Activated CD4-positive, alpha-beta T cell treated with anti-CD3 and anti-CD28 coated beads, Interleukin-2, amount 50 U/mL, for 24 hours (primary cell): ENCODE measurements at regions not wholly inside any gene's neighbourhood (a gene's known extent, or its start where the extent isn't known, plus 50 kb on each side); places are given as distances from the start of the nearest gene placed in this dataset.

ENCODE experiments used
- DNase-seq, 2 donors: peaks; one replicate each; pipeline ENCODE4 v3.0.0-alpha.2; 2020; ENCODE audit warnings: low read depth in 1 of 2, low spot score in 1 of 2

DNA sequence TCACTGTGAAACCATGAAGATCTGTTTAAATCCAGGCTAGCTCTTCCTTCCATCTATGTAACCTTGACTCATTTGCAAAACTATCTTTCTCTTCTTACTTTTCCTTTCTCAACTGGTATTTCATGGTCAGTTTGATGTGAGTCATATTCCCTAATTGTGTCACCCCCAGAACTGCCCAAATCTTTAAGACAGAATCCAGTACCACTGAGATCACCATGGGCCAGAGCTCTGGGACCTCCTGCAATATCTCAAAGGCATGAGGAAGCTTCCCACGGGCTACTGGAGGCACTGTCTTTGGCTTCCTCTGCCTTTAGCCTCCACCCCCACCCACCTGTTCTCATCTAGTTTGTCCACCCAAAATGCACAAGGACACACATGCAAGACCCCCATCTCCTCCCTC is 274.4 kb upstream of the FMN2 start:
- DNase-seq = no peak

GRCh38 chr1:239817801-239818200 is 273.9 kb upstream of the FMN2 start:
- no peak for DNase-seq

- no peak for DNase-seq
Observed at GRCh38 chr1:239819096-239819495, 272.6 kb upstream of the FMN2 start.

GRCh38 chr1:239819756-239820250 is 271.9 kb upstream of the FMN2 start:
- DNase-seq = no peak

DNA sequence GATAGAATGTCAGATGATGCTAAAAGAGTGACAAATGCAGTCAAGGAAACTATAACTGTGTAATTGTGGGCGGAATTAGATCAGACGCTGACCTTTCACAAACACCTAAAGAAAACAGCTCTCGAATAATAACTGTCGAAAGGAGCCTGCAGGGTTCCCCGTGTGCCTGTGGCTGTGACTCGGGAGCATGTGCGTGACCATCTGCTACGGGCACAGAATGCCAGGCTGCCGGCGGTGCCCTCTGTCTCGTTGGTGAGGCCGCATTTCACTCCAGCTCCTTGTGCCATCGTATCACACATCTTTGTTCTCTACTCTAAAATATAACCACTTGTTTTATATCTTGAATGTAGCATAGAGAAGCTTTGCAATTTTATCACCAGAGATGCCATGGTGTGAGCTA is 267.8 kb upstream of the FMN2 start:
- DNase-seq = no peak

- DNase-seq = no peak
Observed at GRCh38 chr1:239826211-239826610, 265.5 kb upstream of the FMN2 start.

GRCh38 chr1:239826736-239827135 is 264.9 kb upstream of the FMN2 start:
- DNase-seq = no peak

DNA sequence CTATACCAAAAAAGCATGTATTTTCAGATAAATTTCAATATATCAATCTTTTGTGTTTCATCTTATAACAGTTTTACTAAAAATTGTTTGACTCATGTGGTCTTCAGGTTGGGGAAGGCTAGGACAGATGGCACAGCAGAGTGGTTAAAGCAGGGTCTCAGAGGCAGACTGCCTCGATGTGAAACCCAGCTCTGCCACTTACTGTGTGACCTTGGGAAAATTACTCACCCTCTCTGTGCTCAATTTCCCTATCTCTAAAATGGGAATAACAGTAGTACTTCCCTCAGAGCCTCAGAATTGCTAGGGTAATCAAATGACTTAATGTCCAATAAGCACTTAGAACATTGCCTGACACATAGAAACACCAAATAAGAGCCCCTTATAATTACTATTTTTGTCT is 262.1 kb upstream of the FMN2 start:
- no peak for DNase-seq

DNA sequence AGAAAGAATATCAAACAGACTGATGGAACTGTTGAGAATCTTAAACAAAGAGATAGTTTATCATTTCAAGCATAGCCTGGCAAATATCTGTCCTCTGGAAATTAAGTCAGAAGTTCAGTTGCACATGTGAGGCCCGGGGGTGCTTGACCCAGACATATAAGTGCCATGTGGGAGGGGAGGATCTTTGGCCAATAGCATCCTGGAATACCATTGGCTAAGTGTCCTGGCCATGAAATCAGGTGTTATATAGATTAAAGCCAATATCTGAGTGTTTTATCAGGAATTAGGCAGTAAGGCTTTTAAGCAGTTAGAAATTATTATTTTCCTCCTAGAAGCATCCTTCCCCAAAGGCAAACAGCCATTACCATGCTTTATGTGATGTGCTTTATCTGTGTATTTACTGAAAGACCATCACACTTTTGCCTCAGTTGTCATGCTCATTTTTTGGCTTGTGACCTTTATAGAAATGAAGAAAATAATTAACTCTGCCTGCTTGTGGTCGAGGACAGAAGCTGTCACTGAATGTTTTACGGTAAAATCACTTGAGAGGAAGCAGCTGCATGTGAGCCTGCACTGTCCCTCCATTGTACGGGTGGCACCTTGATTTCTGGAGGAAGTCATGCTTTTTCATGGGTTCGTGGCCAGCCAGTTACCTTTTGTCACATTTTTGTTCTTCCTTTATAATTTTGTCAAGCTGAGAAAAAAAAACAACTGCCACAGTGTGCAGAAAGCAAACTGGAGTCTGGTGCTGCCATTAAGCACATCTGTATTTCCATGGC is 259.9 kb upstream of the FMN2 start:
- no peak for DNase-seq

DNA sequence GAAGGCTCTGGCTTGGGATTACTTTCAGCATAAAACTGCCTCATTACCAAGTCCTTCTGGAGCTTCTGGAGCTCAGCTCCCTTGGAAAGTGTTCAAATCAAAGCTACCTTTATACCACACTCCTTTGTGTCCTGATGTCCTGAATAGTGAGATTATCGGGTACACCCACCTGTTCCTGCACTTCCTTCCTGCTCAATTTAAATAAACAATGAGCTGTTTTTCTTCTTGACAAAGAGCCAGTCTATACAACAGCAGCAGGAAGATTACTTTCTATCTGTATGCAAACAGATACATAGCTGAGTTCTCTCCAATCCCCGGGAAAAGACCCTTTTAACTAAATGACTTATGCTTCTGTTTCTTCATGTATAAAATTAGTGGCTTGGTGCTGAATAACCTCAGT is 258.0 kb upstream of the FMN2 start:
- DNase-seq = no peak

DNA sequence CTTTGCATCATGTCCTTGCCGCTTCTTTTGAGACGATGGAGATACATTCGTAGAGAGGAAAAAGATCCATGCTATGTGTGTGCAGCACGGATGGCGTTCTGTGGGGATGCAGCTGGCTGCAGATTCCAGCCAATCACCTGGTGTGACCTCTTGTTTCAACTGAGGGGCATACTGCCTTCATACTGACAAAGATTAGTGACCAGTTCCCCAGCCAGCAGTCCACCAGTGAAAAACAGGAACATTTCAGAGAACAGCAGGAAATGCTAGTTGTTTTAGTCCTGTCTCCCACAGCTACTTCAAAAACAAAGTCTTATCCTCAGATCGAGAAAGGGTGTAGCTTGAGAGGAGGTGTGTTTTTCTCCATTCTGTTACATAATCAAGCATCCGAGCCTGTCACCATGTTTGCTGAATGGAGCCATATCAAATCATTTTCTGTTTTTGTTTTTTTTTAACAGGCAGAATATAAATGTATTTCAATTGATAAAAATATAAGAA is 255.7 kb upstream of the FMN2 start:
- no peak for DNase-seq

DNA sequence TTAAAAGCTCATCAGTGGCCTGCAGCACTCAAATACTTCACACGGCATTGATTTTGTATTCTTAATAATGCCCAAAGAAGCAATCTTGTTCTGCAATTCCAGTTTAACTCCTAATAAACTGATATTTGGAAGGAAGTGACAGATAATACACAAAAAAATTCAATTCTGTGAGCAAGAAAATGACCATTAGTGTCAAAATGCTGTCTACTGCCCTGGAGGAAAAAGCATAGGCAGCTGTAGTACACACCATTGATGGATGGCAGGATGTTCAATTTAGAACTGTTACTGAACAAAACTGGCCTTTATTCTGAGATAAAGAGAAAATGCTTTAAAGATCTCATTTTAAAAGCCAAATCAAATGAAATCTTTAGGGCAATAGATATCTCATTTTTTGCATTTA is 251.3 kb upstream of the FMN2 start:
- no peak for DNase-seq

DNA sequence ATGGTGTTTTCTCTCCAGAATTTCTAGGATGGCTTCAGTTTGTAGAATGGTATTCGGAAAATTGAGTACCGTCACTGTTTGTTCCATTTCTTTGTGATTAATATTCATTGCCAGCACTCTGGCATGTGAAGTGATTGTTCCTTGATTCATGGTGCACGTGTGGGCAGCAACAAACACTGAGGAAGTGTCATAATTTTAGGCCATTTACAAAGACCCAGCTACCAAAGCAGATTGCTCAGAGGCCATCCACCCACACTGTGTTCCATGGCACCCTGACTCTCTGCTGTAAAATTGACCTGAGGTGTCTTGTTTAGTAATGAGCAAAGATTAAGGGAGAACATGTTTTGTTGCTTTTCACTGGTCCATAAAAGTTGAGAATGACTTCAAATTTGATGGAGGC is 250.9 kb upstream of the FMN2 start:
- no peak for DNase-seq

GRCh38 chr1:239841631-239842030 is 250.1 kb upstream of the FMN2 start:
- DNase-seq = no peak

GRCh38 chr1:239843541-239843940 is 248.1 kb upstream of the FMN2 start:
- no peak for DNase-seq

- no peak for DNase-seq
Observed at GRCh38 chr1:239844833-239845232, 246.8 kb upstream of the FMN2 start.

DNA sequence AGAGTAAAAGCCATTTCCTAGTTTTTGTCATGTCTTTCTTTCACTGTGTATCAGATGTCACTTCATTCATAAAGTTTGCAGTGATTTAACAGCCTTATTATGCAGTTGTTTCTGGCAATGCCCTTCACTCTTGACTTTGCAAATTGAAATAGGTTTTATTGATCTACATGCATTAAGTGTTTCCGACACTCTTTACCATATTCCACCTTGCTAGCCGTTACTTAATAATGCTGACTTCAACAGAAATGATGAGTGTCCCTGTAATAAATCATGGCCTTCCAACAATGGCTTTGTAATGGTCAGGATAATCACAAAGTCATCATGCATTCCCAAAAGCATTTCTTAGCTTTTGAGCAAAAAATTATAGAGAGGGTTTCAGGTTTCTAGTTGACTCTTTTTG is 236.8 kb upstream of the FMN2 start:
- no peak for DNase-seq

GRCh38 chr1:239856067-239856466 is 235.6 kb upstream of the FMN2 start:
- no peak for DNase-seq

DNA sequence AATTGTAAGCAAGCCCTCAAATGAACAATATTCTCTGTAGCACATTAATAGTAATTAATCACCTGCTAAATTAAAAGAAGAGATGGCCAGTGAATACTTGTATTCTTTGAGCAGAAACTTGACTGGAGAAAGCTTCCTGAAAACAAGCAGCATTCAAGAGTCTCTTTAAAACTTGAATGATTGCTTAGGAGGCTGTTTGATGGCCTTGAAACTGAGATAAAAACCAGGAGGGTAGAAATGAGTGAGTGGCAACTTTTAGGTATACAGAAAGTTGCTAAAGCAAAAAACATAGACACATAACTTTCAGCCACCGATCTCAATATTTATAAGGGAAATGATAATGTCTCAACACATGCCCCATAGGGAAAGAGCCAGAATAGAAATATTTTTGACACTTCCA is 234.8 kb upstream of the FMN2 start:
- no peak for DNase-seq

- DNase-seq = no peak
Observed at GRCh38 chr1:239858057-239858456, 233.6 kb upstream of the FMN2 start.

DNA sequence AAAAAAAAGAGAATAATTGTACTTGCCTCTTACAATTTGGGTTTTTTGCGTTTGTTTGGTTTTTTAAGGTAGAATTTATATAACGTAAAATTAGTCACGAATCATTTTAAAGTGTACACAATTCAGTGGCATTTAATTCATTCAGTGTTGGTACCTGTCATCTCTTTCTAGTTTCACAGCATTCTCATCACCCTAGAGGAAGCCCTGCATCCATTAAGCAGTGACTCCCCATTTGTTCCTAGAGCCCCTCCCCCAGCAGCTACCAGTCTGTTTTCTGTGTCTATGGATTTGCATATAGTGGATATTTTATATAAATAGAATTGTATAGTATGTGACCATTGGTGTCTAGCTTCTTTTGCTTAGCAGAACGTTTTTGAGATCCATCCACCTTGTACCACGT is 233.2 kb upstream of the FMN2 start:
- DNase-seq = no peak

DNA sequence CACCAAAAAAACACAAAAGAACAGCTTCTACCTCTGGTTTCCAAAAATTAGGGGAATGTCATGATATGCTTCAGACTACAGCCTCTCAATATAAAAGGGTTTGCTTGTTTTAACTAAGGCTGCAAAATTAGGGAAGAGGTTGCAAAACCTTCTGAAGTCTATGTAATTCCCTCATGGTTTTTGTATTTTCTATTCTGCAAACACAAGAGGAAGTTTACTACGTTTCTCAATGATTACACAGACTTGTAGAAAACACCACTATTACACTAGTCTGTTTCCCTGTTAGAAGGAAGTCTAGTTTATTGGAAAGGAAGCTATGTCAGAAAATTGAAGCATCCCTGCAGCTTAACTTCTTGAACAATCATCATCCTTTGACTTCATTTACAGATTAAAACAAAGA is 229.7 kb upstream of the FMN2 start:
- DNase-seq = no peak
